Mesendoderm (in vitro differentiated cells): ENCODE measurements at regions not wholly inside any gene's neighbourhood (a gene's known extent, or its start where the extent isn't known, plus 50 kb on each side); places are given as distances from the start of the nearest gene placed in this dataset.

ENCODE experiments used
- DNase-seq: peaks from one replicate; pipeline ENCODE4 v3.0.0; 2013
- H2AK5ac ChIP-seq: 2 replicates; pipeline ENCODE4 v1.6.1; 2013; ENCODE audit warnings: low read length, inconsistent platforms
- H2BK120ac ChIP-seq: 2 replicates; pipeline ENCODE4 v1.6.1; 2013; ENCODE audit warnings: low read depth, mild to moderate bottlenecking, low read length, moderate library complexity, mixed read lengths
- H2BK15ac ChIP-seq: replicated peaks from 2 replicates; pipeline ENCODE4 v1.6.1; 2013; ENCODE audit warnings: low read depth, mild to moderate bottlenecking, moderate library complexity
- H2BK5ac ChIP-seq: 2 replicates; pipeline ENCODE4 v1.6.1; 2013; ENCODE audit warnings: low read length, inconsistent platforms
- H3K18ac ChIP-seq: 2 replicates; pipeline ENCODE4 v1.6.1; 2013; ENCODE audit warnings: mild to moderate bottlenecking, low read length, mixed read lengths
- H3K23ac ChIP-seq: one replicate; pipeline ENCODE4 v1.6.1; 2013; ENCODE audit warnings: low read length
- H3K27ac ChIP-seq: 2 replicates; pipeline ENCODE4 v1.5.1; 2013; ENCODE audit warnings: low read depth, mild to moderate bottlenecking, inconsistent platforms, low read length, moderate library complexity
- H3K27me3 ChIP-seq: 2 replicates; pipeline ENCODE4 v1.6.1; 2013; ENCODE audit warnings: low read length, control low read depth, mild to moderate bottlenecking, inconsistent platforms; ENCODE audit not compliant: insufficient read depth, poor library complexity
- H3K36me3 ChIP-seq: 2 replicates; pipeline ENCODE4 v1.6.1; 2013; ENCODE audit warnings: low read length, inconsistent platforms; ENCODE audit not compliant: control insufficient read depth, insufficient read depth
- H3K4ac ChIP-seq: one replicate; pipeline ENCODE4 v1.6.1; 2013; ENCODE audit warnings: low read depth, mild to moderate bottlenecking, low read length, moderate library complexity
- H3K4me1 ChIP-seq: 2 replicates; pipeline ENCODE4 v1.6.1; 2013; ENCODE audit warnings: low read depth, low read length, inconsistent platforms; ENCODE audit not compliant: control insufficient read depth
- H3K4me2 ChIP-seq: 2 replicates; pipeline ENCODE4 v1.6.1; 2013; ENCODE audit warnings: low read length
- H3K4me3 ChIP-seq: 2 replicates; pipeline ENCODE4 v1.5.1; 2013; ENCODE audit warnings: mild to moderate bottlenecking, low read length
- H3K56ac ChIP-seq: one replicate; pipeline ENCODE4 v1.6.1; 2013; ENCODE audit warnings: low read length
- H3K79me1 ChIP-seq: 2 replicates; pipeline ENCODE4 v1.6.1; 2013; ENCODE audit warnings: low read length, inconsistent platforms
- H3K79me2 ChIP-seq: 2 replicates; pipeline ENCODE4 v1.6.1; 2013; ENCODE audit warnings: mild to moderate bottlenecking, low read length; ENCODE audit not compliant: control insufficient read depth, insufficient read depth
- H3K9ac ChIP-seq: 2 replicates; pipeline ENCODE4 v1.6.1; 2013; ENCODE audit warnings: low read length, inconsistent platforms
- H4K5ac ChIP-seq: one replicate; pipeline ENCODE4 v1.6.1; 2013; ENCODE audit warnings: low read length
- H4K8ac ChIP-seq: one replicate; pipeline ENCODE4 v1.6.1; 2013; ENCODE audit warnings: low read depth, mild to moderate bottlenecking, control low read depth, low read length, moderate library complexity
- WGBS: extraction: QIAGEN DNeasy Blood & Tissue Kit; methylation state at CpG from one replicate; pipeline ENCODE4 v1.1.7; 2013; ENCODE audit warnings: low lambda C conversion rate, missing lambda C conversion rate; ENCODE audit not compliant: insufficient coverage; ENCODE audit errors: extremely low coverage; 5-methylcytosine and 5-hydroxymethylcytosine counted together

DNA sequence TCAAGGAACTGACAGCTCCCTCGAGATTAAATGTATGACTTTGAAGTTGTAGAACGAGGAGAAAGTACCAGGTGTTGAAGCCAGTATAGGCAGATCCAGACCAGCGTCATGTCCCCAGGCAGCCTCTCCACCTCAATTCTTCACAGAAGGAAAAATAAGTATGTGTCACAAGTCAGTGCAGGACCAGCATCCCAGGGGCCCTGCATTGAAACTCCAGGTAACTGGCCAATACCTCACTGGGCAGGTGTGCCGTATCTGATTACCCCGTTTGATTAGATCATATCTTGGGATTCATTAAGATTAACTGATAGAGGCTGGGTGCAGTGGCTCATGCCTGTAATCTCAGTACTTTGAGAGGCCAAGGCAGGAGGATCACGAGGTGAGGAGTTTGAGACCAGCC lies 466.7 kb upstream of the B3GAT1 start:
- Histone ChIP-seq H3K4ac (no peak overlapping the region), H3K18ac (no peak overlapping the region), H4K8ac (no peak overlapping the region), H3K27ac (no peak overlapping the region), H3K9ac (no peak overlapping the region), H3K4me2 (no peak overlapping the region), H2BK15ac (no peak overlapping the region), H3K27me3 (no peaks in the 10 kb centered on the region), H3K36me3 (no peaks in the 10 kb centered on the region), H3K23ac (no peak overlapping the region), H4K5ac (no peak overlapping the region), H2BK120ac (no peak overlapping the region), H3K79me2 (no peaks in the 10 kb centered on the region), H2BK5ac (no peak overlapping the region), H3K4me3 (no peak overlapping the region), H2AK5ac (no peak overlapping the region), H3K4me1 (no peaks in the 10 kb centered on the region), H3K56ac (no peak overlapping the region), H3K79me1 (no peaks in the 10 kb centered on the region)
- WGBS = no CpG with 5 or more reads among the region's 6 CpGs
- no peak for DNase-seq

DNA sequence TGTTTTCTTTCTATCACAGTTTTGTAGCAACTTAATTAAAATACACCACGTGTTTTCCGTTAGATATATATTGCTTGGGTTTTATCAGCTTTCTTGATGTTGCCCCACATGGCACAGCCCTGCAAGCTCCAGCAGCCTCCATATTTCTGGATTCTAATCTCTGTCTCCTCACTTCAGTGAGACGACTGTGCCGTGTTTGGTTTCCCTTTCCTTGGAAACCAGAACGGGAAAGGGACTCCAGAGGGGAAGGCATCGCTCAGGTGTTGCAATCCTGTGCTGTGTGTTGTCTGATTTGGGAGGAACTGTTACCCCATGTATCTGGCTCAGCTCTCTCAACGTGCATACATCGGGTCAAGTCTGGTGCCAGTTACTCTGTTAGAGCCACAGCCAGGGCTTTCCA lies 464.2 kb upstream of the B3GAT1 start:
- H4K8ac ChIP-seq = no peak overlapping the region
- H3K18ac ChIP-seq = no peak overlapping the region
- no peaks in the 10 kb centered on the region for H3K27me3 ChIP-seq
- no peak overlapping the region for H3K56ac ChIP-seq
- H3K23ac ChIP-seq = no peak overlapping the region
- H4K5ac ChIP-seq = no peak overlapping the region
- DNase-seq = no peak
- no peak overlapping the region for H2BK5ac ChIP-seq
- no peak overlapping the region for H2BK120ac ChIP-seq
- no peaks in the 10 kb centered on the region for H3K79me1 ChIP-seq
- no peak overlapping the region for H3K4me2 ChIP-seq
- H3K4ac ChIP-seq = no peak overlapping the region
- no peak overlapping the region for H3K27ac ChIP-seq
- WGBS = no CpG with 5 or more reads among the region's 8 CpGs
- H2AK5ac ChIP-seq = no peak overlapping the region
- H3K9ac ChIP-seq = no peak overlapping the region
- H2BK15ac ChIP-seq = no peak overlapping the region
- H3K4me1 ChIP-seq = no peaks in the 10 kb centered on the region
- no peak overlapping the region for H3K4me3 ChIP-seq
- no peaks in the 10 kb centered on the region for H3K79me2 ChIP-seq
- no peaks in the 10 kb centered on the region for H3K36me3 ChIP-seq

DNA sequence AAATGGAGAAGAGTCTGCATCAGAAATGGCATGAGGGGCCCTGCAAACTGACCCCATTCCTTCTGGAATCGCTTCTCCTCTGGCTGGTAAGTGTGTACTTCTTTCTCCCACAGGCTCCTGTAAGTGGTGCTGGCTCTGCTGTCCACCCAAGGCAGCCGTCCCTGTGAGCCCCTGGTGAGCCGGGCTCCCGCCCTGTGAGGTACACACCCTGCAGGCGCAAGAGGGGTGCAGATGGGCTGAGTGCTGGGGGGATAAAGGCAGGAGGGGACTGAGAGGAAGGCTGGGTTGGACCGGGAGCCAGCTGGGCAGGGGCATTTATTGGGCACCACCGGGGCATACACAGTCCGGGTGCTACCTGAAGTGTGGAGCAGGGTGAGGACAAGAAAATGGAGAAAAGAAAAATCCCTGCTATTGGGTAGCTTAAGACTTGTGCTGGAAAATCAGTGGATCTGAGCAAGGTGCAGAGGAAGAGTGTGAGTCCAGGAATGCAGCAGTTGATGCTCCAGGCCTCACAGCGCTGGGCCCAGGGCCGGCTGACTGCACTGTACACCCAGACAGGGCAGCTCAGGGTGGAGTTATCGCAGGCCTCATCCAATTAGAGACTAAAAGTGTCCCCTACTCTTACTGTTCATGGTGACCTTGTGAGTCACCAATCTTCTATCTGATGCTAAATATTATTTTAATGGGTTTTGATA lies 455.1 kb upstream of the B3GAT1 start:
- Histone ChIP-seq H3K36me3 (no peaks in the 10 kb centered on the region), H2AK5ac (no peak overlapping the region), H3K4ac (no peak overlapping the region), H3K27me3 (no peaks in the 10 kb centered on the region), H3K9ac (no peak overlapping the region), H3K56ac (no peak overlapping the region), H2BK15ac (no peak overlapping the region), H3K27ac (no peak overlapping the region), H3K4me3 (no peak overlapping the region), H3K18ac (no peak overlapping the region), H3K79me1 (no peaks in the 10 kb centered on the region), H3K4me2 (no peak overlapping the region), H3K23ac (no peak overlapping the region), H3K4me1 (no peaks in the 10 kb centered on the region), H2BK120ac (no peak overlapping the region), H2BK5ac (no peak overlapping the region), H4K5ac (no peak overlapping the region), H4K8ac (no peak overlapping the region), H3K79me2 (no peaks in the 10 kb centered on the region)
- no CpG with 5 or more reads among the region's 11 CpGs for WGBS
- no peak for DNase-seq

DNA sequence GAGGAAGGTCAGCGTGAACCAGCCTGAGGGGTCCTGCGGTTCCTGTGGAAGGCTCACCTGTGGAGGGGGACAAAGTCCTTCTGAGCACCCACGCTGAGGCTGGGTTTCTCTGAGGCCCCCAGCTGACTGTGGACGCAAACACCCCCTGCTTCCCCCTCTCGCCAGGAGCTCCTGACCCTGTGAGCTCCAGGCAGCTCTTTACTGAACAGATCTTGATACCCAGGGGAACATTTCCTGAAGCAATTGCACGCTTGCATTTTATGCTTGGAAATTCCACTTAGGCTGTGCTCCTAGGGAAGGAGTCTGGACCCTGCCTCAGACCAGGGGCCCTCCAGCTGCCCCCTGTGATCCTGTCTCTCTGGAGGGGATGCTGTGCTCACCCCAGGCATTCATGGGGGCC lies 454.2 kb upstream of the B3GAT1 start:
- Histone ChIP-seq H4K5ac (no peak overlapping the region), H3K4me2 (no peak overlapping the region), H2BK15ac (no peak overlapping the region), H3K4ac (no peak overlapping the region), H3K79me2 (no peaks in the 10 kb centered on the region), H3K27me3 (no peaks in the 10 kb centered on the region), H4K8ac (no peak overlapping the region), H3K4me3 (no peak overlapping the region), H3K9ac (no peak overlapping the region), H3K23ac (no peak overlapping the region), H2AK5ac (no peak overlapping the region), H2BK5ac (no peak overlapping the region), H3K18ac (no peak overlapping the region), H3K36me3 (no peaks in the 10 kb centered on the region), H2BK120ac (no peak overlapping the region), H3K79me1 (no peaks in the 10 kb centered on the region), H3K4me1 (no peaks in the 10 kb centered on the region), H3K56ac (no peak overlapping the region), H3K27ac (no peak overlapping the region)
- WGBS = no CpG with 5 or more reads among the region's 6 CpGs
- no peak for DNase-seq

DNA sequence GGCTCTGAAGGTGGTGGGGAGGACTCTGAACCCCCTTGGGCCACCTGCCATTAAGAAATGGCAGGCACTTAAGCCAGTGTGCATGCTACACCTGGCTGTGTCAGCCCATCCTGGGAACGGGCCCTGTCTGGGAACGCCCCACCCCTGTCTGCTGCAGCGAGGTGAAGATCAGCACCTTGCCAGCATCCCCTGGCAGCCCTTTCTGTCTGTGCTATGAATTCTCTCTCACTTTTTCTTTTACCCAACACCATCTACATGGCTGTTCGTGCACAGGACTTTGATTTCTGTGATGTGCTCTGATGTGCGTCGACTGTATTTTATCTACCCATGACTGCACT lies 452.9 kb upstream of the B3GAT1 start:
- H3K4me2 ChIP-seq = no peak overlapping the region
- no peak overlapping the region for H3K4me3 ChIP-seq
- no peak overlapping the region for H4K8ac ChIP-seq
- no peak for DNase-seq
- H4K5ac ChIP-seq = no peak overlapping the region
- H3K79me1 ChIP-seq = no peaks in the 10 kb centered on the region
- H3K27ac ChIP-seq = no peak overlapping the region
- WGBS = no CpG with 5 or more reads among the region's 6 CpGs
- no peak overlapping the region for H3K9ac ChIP-seq
- H3K36me3 ChIP-seq = no peaks in the 10 kb centered on the region
- no peak overlapping the region for H2BK15ac ChIP-seq
- no peak overlapping the region for H2BK120ac ChIP-seq
- no peaks in the 10 kb centered on the region for H3K4me1 ChIP-seq
- no peak overlapping the region for H2BK5ac ChIP-seq
- H3K56ac ChIP-seq = no peak overlapping the region
- H3K4ac ChIP-seq = no peak overlapping the region
- no peaks in the 10 kb centered on the region for H3K79me2 ChIP-seq
- no peaks in the 10 kb centered on the region for H3K27me3 ChIP-seq
- no peak overlapping the region for H3K23ac ChIP-seq
- H2AK5ac ChIP-seq = no peak overlapping the region
- no peak overlapping the region for H3K18ac ChIP-seq

DNA sequence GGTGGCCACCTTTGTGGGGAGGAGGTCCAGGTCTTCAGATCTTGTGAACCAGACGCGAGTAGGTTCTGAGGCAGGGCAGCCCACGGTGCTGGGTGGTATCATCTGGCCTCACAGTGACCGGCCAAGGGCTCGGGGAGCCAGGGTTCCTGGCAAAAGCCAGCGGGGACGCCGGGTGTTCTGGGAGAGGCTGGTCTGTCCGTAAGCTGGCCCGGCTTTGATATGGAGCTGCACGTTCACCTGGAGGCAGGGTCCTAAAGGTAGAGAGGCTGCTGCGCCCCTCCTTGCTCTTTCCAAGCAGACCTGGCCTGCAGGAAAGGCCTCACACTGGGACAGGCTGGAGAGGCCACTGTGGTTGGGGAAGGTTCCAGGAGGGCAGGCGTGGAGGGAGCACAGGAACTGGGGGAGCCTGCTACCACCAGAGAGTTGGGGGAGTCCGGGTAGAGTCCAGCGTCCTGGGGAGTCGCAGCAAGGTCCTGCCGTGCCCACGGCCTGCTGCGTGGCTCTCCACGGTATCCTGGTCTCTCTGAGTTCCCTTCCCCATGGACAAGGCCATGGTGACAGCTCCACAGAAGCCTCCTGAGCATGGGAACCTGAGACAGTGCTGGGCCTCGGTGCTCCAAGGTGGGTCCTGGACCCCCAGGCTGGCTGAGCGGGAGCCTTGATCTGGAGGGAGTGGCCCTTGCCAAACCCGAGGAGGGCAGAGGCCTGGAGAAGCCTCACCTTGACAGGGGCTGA lies 452.4 kb upstream of the B3GAT1 start:
- no peak overlapping the region for H2BK5ac ChIP-seq
- no peak overlapping the region for H3K56ac ChIP-seq
- no peak overlapping the region for H3K9ac ChIP-seq
- no peak overlapping the region for H2AK5ac ChIP-seq
- H3K4me3 ChIP-seq = no peak overlapping the region
- WGBS = no CpG with 5 or more reads among the region's 23 CpGs
- no peak overlapping the region for H3K18ac ChIP-seq
- no peak overlapping the region for H4K5ac ChIP-seq
- no peak overlapping the region for H3K27ac ChIP-seq
- DNase-seq = no peak
- H2BK120ac ChIP-seq = no peak overlapping the region
- no peak overlapping the region for H4K8ac ChIP-seq
- H3K27me3 ChIP-seq = no peaks in the 10 kb centered on the region
- H3K4me1 ChIP-seq = peaks cover under 1% of the 10 kb centered on the region
- no peaks in the 10 kb centered on the region for H3K79me2 ChIP-seq
- H3K4me2 ChIP-seq = no peak overlapping the region
- H3K23ac ChIP-seq = no peak overlapping the region
- H3K36me3 ChIP-seq = no peaks in the 10 kb centered on the region
- no peak overlapping the region for H2BK15ac ChIP-seq
- no peaks in the 10 kb centered on the region for H3K79me1 ChIP-seq
- no peak overlapping the region for H3K4ac ChIP-seq
